ENCODE measurements at regions not wholly inside any gene's neighbourhood (a gene's known extent, or its start where the extent isn't known, plus 50 kb on each side); places are given as distances from the start of the nearest gene placed in this dataset.

DNA sequence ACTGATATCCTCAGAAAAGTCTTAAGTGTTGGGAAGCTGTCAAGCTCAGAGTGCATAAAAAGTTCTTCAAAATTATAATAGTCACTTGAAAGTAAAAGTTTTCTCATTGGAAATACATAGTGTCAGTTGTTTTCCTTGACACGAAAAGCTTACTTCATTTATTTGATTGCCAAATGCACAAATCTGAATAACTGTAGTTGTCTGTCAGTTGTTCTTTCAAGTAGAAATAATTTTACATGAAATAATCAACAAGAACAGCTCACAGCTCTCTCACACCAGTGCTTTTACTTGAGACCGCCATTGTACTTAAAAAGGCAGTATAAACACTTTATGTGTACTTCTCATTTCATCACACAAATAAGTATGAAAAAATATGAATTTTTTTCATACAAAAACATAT, 163.3 kb upstream of the NXPH2 start:
- no peak overlapping the region for H3K4me3 Mint-ChIP-seq
- H3K4me1 Mint-ChIP-seq, result 0 out of 4 replicates have a peak, but pooled peaks cover 0 to 4% of the 10 kb centered on the region in 2 experiments

More for the DNA sequence above, 163.3 kb upstream of the NXPH2 start:
- Histone ChIP-seq H3K4me2 (ENCODE audit: insufficient read depth, insufficient read length, low read length) (no peak overlapping the region), H3K56ac (ENCODE audit: insufficient read length, low read depth, low read length) (no peak overlapping the region), H2BK5ac (ENCODE audit: insufficient read length, low read length) (no peak overlapping the region), H3K79me2 (ENCODE audit: insufficient read depth, low read length) (no peaks in the 10 kb centered on the region), H3K18ac (ENCODE audit: insufficient read length, low read depth, low read length) (no peak overlapping the region), H3T11ph (ENCODE audit: low read length) (no peak overlapping the region), H4K91ac (ENCODE audit: insufficient read length, low read depth, low read length) (no peak overlapping the region), H3K23ac (ENCODE audit: insufficient read length, low read depth, low read length) (no peak overlapping the region), H3K9ac (ENCODE audit: extremely low read depth, insufficient read length, low read length) (no peak overlapping the region), H4K8ac (replicated peaks; ENCODE audit: insufficient read length, low read depth, low read length) (no peak overlapping the region), H2AFZ (ENCODE audit: low read length) (no peak overlapping the region), H3K27ac (ENCODE audit: insufficient read length, low read depth, low read length) (no peak overlapping the region), H2BK12ac (ENCODE audit: insufficient read length, low read depth, low read length) (no peak overlapping the region), H3K27me3 (ENCODE audit: insufficient read depth, low read length) (no peaks in the 10 kb centered on the region), H3K4ac (ENCODE audit: low read depth, low read length) (no peak overlapping the region), H3K4me1 (ENCODE audit: insufficient read depth, low read length) (no peaks in the 10 kb centered on the region), H4K5ac (ENCODE audit: insufficient read length, low read depth, low read length) (no peak overlapping the region), H3K23me2 (ENCODE audit: insufficient read length, low read depth, low read length, poor library complexity, severe bottlenecking) (no peaks in the 10 kb centered on the region), H2AK5ac (ENCODE audit: insufficient read length, low read length) (no peak overlapping the region), H2BK120ac (ENCODE audit: low read depth, low read length, poor library complexity, severe bottlenecking) (no peak overlapping the region), H2BK20ac (ENCODE audit: low read depth, low read length, poor library complexity, severe bottlenecking) (no peak overlapping the region), H4K20me1 (ENCODE audit: control insufficient read depth, insufficient read depth, insufficient read length) (no peaks in the 10 kb centered on the region), H2BK15ac (ENCODE audit: low read depth, low read length) (no peak overlapping the region), H3K79me1 (ENCODE audit: insufficient read depth, low read depth, low read length, poor library complexity, severe bottlenecking) (no peaks in the 10 kb centered on the region), H3K9me3 (ENCODE audit: control insufficient read depth, low read depth, low read length) (no peaks in the 10 kb centered on the region), H3K14ac (ENCODE audit: insufficient read depth, low read length) (no peak overlapping the region)
- Mint-ChIP-seq H3K9me3 (peaks cover 5 to 9% of the 10 kb centered on the region in 2 experiments), H3K36me3 (ENCODE audit: insufficient read depth in 1 of 3, low read depth in 3 of 3) (peaks cover 0 to 11% (median 3%) of the 10 kb centered on the region in 3 experiments; a peak in 3 of 7 replicates), H3K27ac (no peak overlapping the region), H3K27me3 (ENCODE audit: low read depth) (no peaks in the 10 kb centered on the region)
- WGBS (ENCODE audit: extremely low coverage, insufficient read length, low lambda C conversion rate), result no CpG with 5 or more reads among the region's 2 CpGs
- DNase-seq, result no peak
- TF ChIP-seq, protein P1, sequence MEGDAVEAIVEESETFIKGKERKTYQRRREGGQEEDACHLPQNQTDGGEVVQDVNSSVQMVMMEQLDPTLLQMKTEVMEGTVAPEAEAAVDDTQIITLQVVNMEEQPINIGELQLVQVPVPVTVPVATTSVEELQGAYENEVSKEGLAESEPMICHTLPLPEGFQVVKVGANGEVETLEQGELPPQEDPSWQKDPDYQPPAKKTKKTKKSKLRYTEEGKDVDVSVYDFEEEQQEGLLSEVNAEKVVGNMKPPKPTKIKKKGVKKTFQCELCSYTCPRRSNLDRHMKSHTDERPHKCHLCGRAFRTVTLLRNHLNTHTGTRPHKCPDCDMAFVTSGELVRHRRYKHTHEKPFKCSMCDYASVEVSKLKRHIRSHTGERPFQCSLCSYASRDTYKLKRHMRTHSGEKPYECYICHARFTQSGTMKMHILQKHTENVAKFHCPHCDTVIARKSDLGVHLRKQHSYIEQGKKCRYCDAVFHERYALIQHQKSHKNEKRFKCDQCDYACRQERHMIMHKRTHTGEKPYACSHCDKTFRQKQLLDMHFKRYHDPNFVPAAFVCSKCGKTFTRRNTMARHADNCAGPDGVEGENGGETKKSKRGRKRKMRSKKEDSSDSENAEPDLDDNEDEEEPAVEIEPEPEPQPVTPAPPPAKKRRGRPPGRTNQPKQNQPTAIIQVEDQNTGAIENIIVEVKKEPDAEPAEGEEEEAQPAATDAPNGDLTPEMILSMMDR (conservative IDR thresholded peaks at IDR 0.05), result no peak
